Lung (tissue), 11 donors: ENCODE measurements at regions not wholly inside any gene's neighbourhood (a gene's known extent, or its start where the extent isn't known, plus 50 kb on each side); places are given as distances from the start of the nearest gene placed in this dataset.

Experiments
- ATAC-seq: fragments of 200-7000 bp; cut with Tn5 transposase; one replicate; pipeline ENCODE4 v1.9.1; 2020; ENCODE audit warnings: moderate number of reproducible peaks; ENCODE audit not compliant: insufficient read depth, low FRiP score
- DNase-seq, 3 donors: peaks; one replicate each; pipeline ENCODE4 v3.0.0-alpha.2; 2013 to 2017
- H3K27ac ChIP-seq, 2 donors: one replicate each; pipeline ENCODE4 v1.5.1; 2013; ENCODE audit warnings: mild to moderate bottlenecking in 2 of 2, moderate library complexity in 2 of 2, control low read depth in 1 of 2, inconsistent platforms in 1 of 2, low read depth in 1 of 2, low read length in 1 of 2
- H3K27me3 ChIP-seq, 3 donors: one replicate each; pipeline ENCODE4 v1.5.1; 2013; ENCODE audit warnings: low read length in 2 of 3; ENCODE audit not compliant: control insufficient read depth in 3 of 3, insufficient read depth in 3 of 3
- H3K36me3 ChIP-seq, 4 donors: one replicate each; pipeline ENCODE4 v1.5.1; 2013; ENCODE audit warnings: low read length in 4 of 4, mild to moderate bottlenecking in 1 of 4, moderate library complexity in 1 of 4; ENCODE audit not compliant: control insufficient read depth in 4 of 4, insufficient read depth in 4 of 4
- H3K4me1 ChIP-seq, 5 donors: one replicate each; pipeline ENCODE4 v1.5.1; 2013; ENCODE audit warnings: low read length in 5 of 5, mild to moderate bottlenecking in 2 of 5, moderate library complexity in 1 of 5; ENCODE audit not compliant: control insufficient read depth in 5 of 5, insufficient read depth in 5 of 5
- H3K4me3 ChIP-seq: one replicate; pipeline ENCODE4 v1.5.1; 2013; ENCODE audit warnings: mild to moderate bottlenecking, control low read depth, moderate library complexity
- H3K9ac ChIP-seq, 2 donors: one replicate each; pipeline ENCODE4 v1.5.1; 2013; ENCODE audit warnings: low read length in 2 of 2, control low read depth in 1 of 2; ENCODE audit not compliant: insufficient read depth in 1 of 2
- H3K9me3 ChIP-seq, 4 donors: one replicate each; pipeline ENCODE4 v1.5.1; 2013; ENCODE audit warnings: low read length in 3 of 4, mild to moderate bottlenecking in 1 of 4, moderate library complexity in 1 of 4; ENCODE audit not compliant: control insufficient read depth in 4 of 4, insufficient read depth in 3 of 4
- WGBS, 2 donors: extraction: QIAGEN DNeasy Blood & Tissue Kit; methylation state at CpG; one replicate each; pipeline ENCODE4 v1.1.7; 2013; 5-methylcytosine and 5-hydroxymethylcytosine counted together
- TF ChIP-seq, protein P1 (sequence below): IDR thresholded peaks from 2 replicates; pipeline ENCODE4 v1.5.1; 2012; ENCODE audit warnings: mild to moderate bottlenecking; ENCODE audit errors: control extremely low read depth, extremely low read depth
- donor health status: control.
- donor health status: control.
- donor health status: Bipolar disorder and iron deficiency.
- donor health status: healthy.
- donor health status: DM: yes; HTN: yes; CAD: no.

DNA sequence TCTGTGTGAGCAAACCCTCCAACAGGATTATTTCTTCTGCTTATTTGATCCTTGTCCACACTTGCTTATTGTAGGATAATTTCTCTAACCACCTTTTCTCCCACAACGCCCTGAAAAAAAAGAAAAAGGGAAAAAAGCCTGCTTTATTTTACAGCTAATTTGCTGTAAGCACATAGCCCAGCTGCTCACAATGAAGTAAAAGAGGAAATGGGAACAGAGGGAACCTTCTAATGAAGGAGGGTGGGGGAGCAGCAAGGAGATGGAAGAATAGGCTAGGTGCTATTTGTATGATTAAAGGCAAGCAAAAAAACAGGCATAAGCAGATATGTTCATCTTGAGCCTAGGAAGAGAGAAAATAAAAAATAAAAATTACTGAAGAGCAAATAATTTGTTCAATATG lies 331.6 kb downstream of the TXNL1 start:
- Histone ChIP-seq H3K4me1 (no peaks in the 10 kb centered on the region), H3K4me3 (no peak overlapping the region), H3K27me3 (no peaks in the 10 kb centered on the region), H3K27ac (no peak overlapping the region), H3K9ac (no peak overlapping the region), H3K36me3 (no peaks in the 10 kb centered on the region), H3K9me3 (no peaks in the 10 kb centered on the region)
- ATAC-seq (no peak), DNase-seq (no peak)
- WGBS, 2 donors: 57 to 58% methylated on average over 1 of the region's 1 CpG
- TF ChIP-seq, protein P1, sequence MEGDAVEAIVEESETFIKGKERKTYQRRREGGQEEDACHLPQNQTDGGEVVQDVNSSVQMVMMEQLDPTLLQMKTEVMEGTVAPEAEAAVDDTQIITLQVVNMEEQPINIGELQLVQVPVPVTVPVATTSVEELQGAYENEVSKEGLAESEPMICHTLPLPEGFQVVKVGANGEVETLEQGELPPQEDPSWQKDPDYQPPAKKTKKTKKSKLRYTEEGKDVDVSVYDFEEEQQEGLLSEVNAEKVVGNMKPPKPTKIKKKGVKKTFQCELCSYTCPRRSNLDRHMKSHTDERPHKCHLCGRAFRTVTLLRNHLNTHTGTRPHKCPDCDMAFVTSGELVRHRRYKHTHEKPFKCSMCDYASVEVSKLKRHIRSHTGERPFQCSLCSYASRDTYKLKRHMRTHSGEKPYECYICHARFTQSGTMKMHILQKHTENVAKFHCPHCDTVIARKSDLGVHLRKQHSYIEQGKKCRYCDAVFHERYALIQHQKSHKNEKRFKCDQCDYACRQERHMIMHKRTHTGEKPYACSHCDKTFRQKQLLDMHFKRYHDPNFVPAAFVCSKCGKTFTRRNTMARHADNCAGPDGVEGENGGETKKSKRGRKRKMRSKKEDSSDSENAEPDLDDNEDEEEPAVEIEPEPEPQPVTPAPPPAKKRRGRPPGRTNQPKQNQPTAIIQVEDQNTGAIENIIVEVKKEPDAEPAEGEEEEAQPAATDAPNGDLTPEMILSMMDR: no peak

DNA sequence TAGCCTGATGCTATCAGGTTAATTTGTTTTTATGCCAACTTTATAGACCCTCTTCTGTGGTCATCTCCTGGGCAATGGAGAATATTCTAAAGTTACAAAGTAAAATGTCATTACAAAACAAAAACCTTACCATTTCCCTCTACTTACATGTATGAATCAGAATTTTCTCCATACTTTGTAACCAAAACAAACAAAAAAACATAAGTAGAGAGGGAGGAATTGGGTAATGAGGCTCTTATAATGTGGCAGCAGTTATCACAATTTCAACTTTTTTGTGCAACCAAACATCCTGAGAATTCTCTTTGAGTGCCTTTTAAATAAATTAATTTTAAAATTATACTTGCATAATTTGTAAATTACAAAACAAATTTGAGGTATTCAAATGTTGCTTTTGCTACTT lies 332.8 kb downstream of the TXNL1 start:
- Histone ChIP-seq H3K4me3 (no peak overlapping the region), H3K27me3 (no peaks in the 10 kb centered on the region), H3K9me3 (no peaks in the 10 kb centered on the region), H3K9ac (no peak overlapping the region), H3K36me3 (no peaks in the 10 kb centered on the region), H3K27ac (no peak overlapping the region), H3K4me1 (no peaks in the 10 kb centered on the region)
- DNase-seq (no peak), ATAC-seq (no peak)
- TF ChIP-seq, protein P1: no peak

DNA sequence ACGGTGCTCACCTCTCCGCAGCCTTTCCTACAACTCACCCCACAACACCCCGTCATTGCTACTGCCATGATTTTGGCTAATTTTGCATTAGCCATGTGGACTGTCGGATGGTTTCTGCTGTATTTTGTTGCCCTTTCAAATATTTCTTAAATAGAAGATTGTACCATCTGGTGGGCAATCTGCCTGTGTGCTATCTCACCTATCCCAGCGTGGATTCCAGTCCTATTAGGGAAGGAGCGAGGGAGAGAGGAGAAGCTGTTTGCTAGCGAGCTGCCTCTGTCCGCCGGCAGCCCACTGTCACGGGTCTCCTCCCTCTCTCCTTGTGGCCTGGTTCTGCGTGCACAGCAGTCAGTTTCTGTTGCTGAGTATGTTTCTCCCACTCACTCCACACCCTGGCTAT lies 336.2 kb downstream of the TXNL1 start:
- H3K9me3 ChIP-seq: no peaks in the 10 kb centered on the region
- TF ChIP-seq, protein P1: no peak
- no peaks in the 10 kb centered on the region for H3K27me3 ChIP-seq
- no peak overlapping the region for H3K9ac ChIP-seq
- DNase-seq (no peak), ATAC-seq (no peak)
- H3K27ac ChIP-seq: no peak overlapping the region
- WGBS, 2 donors: 93 to 95% methylated on average over 11 of the region's 11 CpGs
- H3K4me1 ChIP-seq: no peaks in the 10 kb centered on the region
- no peak overlapping the region for H3K4me3 ChIP-seq
- no peaks in the 10 kb centered on the region for H3K36me3 ChIP-seq

DNA sequence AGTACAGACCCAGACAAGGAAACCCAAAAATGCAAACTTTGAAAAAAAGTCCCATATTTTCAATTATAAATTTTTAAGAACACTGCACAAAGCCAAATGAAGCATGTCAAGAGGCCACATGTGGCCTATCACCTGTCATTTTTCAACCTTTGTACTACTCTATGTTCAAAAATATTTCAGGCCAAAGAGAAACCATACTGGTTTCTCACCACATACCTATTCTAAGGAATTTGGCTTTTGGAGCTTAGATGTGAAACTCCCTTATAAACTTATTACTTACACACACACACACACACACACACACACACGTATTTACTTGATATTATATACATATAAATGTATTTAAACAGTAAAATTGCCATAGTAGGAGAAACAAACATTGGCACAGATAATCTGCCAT lies 338.7 kb downstream of the TXNL1 start:
- Histone ChIP-seq H3K27me3 (no peaks in the 10 kb centered on the region), H3K27ac (no peak overlapping the region), H3K36me3 (no peaks in the 10 kb centered on the region), H3K9ac (no peak overlapping the region), H3K4me1 (no peaks in the 10 kb centered on the region), H3K9me3 (no peaks in the 10 kb centered on the region), H3K4me3 (no peak overlapping the region)
- ATAC-seq: no peak
- WGBS, 2 donors: 78 to 84% methylated on average over 1 of the region's 1 CpG
- TF ChIP-seq, protein P1: no peak
- DNase-seq: no peak
